ENCODE measurements at regions not wholly inside any gene's neighbourhood (a gene's known extent, or its start where the extent isn't known, plus 50 kb on each side); places are given as distances from the start of the nearest gene placed in this dataset.

DNA sequence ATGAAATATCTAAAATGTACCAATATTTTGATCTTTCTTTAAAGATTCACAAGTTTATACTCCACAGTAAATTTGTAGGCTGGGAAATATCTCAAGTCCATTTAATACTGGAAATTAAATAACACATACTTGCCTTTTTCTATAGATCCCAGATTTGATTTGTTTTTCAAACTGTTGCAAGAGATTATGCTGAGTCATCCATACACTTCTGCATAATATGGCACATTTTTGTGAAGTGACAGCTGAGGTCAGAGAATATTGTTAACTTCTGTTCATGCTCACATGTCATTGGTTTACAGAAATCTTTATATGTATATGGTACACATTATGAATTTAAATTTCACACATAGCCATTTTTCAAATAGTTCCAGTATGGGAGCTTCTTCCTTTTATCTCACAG is 1066.3 kb upstream of the NUDT12 start:
- TF ChIP-seq, protein P1, sequence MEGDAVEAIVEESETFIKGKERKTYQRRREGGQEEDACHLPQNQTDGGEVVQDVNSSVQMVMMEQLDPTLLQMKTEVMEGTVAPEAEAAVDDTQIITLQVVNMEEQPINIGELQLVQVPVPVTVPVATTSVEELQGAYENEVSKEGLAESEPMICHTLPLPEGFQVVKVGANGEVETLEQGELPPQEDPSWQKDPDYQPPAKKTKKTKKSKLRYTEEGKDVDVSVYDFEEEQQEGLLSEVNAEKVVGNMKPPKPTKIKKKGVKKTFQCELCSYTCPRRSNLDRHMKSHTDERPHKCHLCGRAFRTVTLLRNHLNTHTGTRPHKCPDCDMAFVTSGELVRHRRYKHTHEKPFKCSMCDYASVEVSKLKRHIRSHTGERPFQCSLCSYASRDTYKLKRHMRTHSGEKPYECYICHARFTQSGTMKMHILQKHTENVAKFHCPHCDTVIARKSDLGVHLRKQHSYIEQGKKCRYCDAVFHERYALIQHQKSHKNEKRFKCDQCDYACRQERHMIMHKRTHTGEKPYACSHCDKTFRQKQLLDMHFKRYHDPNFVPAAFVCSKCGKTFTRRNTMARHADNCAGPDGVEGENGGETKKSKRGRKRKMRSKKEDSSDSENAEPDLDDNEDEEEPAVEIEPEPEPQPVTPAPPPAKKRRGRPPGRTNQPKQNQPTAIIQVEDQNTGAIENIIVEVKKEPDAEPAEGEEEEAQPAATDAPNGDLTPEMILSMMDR (IDR thresholded peaks at IDR 0.05; ENCODE audit: insufficient read depth, low read length, severe bottlenecking), result no peak
- FAIRE-seq (no peak), DNase-seq (ENCODE audit: low read depth) (peak; percentile 7)
- no peak overlapping the region for H3K4me3 ChIP-seq (ENCODE audit: low read depth, low read length)
- no peaks in the 10 kb centered on the region for H3K27me3 ChIP-seq (ENCODE audit: control insufficient read depth, insufficient read depth, low read length)
- H3K36me3 ChIP-seq (ENCODE audit: control insufficient read depth, insufficient read depth, low read length), result no peaks in the 10 kb centered on the region

DNA sequence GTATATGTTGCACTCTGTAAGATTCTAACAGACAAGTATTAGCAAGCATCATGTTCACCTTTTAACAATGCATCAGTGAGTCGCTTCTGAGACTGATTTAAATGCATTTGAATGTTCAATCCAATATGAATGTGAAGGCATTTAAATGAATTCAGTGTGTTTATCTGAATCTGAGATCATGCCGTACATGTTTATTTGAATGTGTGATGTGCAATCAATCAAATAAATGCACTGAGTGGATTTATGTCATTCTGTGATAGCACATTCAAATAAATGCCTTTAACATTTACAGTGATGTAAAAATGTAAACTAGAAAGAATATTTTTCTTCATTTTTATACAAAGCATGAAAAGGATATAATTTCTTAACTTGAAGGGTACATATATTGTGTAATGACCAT is 1063.5 kb upstream of the NUDT12 start:
- Histone ChIP-seq H3K36me3 (ENCODE audit: control insufficient read depth, insufficient read depth, low read length) (no peaks in the 10 kb centered on the region), H3K27me3 (ENCODE audit: control insufficient read depth, insufficient read depth, low read length) (no peaks in the 10 kb centered on the region), H3K4me3 (ENCODE audit: low read depth, low read length) (no peak overlapping the region)
- TF ChIP-seq, protein P1 (IDR thresholded peaks at IDR 0.05; ENCODE audit: insufficient read depth, low read length, severe bottlenecking), result no peak
- no peak for FAIRE-seq
- no peak for DNase-seq (ENCODE audit: low read depth)

DNA sequence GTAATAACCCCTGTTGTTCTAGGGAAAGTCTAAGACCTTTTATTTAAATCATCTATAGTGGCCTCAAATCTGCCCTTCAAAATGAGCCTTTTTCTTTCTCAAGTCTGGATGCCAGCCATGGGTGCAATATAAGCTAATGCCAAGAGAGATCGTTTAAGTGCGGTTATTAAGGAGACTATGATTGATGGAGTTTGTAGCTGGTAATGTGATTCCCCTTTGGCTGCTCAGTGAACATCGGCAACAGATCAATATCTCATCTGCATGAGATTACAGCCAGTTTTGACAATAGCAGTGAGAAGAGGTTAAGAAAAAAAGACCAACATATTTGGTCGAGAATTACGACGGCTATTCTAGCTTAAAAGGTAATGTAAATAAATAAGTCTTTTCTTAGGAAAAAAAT is 1049.4 kb upstream of the NUDT12 start:
- no peak for DNase-seq (ENCODE audit: low read depth)
- TF ChIP-seq, protein P1 (IDR thresholded peaks at IDR 0.05; ENCODE audit: insufficient read depth, low read length, severe bottlenecking), result no peak
- Histone ChIP-seq H3K36me3 (ENCODE audit: control insufficient read depth, insufficient read depth, low read length) (no peaks in the 10 kb centered on the region), H3K4me3 (ENCODE audit: low read depth, low read length) (no peak overlapping the region), H3K27me3 (ENCODE audit: control insufficient read depth, insufficient read depth, low read length) (no peaks in the 10 kb centered on the region)
- FAIRE-seq, result no peak

DNA sequence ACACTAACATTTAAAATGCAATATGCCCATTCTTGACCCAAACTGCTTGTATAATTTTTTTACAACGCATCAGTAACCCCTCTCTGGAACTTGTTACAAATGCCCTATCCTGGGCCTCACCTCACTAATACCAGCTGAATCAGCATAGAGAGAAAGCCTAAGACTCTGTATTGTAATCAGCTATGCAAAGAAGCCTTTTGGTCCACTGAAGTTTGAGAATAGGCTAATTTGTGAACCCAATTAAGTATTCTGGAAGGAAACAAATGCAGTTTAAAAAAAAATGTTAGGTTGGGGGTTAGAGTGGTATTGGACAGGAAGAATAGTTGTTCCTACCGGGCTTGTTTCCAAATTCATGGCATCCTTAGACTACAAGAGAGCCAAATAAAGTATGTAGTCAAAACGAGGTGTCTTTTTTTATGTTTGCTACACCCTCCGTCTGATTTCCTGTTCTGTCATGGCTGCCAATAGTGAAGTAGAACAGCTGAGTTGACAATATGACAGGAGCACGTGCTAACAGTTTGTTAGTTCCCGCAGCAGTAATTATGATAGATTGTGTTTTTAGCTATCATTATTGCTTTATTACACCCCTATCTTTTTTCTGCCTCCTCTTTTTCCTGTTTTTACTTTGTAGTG is 1048.7 kb upstream of the NUDT12 start:
- FAIRE-seq, result no peak
- Histone ChIP-seq H3K36me3 (ENCODE audit: control insufficient read depth, insufficient read depth, low read length) (no peaks in the 10 kb centered on the region), H3K27me3 (ENCODE audit: control insufficient read depth, insufficient read depth, low read length) (no peaks in the 10 kb centered on the region), H3K4me3 (ENCODE audit: low read depth, low read length) (no peak overlapping the region)
- no peak for DNase-seq (ENCODE audit: low read depth)
- TF ChIP-seq, protein P1 (IDR thresholded peaks at IDR 0.05; ENCODE audit: insufficient read depth, low read length, severe bottlenecking), result no peak

DNA sequence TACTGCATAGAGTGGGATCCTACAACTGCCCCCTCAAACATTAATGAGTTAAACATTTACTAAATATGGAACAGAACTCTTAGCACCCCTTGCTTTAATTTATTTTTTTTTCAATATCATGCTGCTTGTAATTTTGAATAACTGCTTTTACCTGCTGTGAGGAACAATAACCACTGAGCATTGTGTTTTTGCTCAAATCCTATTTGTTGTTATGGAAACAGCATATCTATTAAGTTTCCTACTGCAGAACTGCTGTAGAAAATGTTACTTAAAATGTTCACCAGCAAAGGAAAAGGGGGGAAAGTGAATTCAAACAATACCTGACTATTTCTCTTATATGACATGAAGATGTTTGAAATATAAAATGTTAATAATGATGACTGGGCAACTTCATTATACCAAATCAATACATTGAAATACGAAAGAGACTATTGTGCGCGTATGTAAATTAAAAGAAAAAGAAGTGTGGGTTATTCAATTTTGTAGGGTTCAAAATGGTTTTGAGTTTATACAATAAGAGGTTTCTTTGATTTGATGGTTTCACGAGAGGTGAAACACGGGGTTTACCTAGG is 1043.8 kb upstream of the NUDT12 start:
- FAIRE-seq (no peak), DNase-seq (ENCODE audit: low read depth) (no peak)
- TF ChIP-seq, protein P1 (IDR thresholded peaks at IDR 0.05; ENCODE audit: insufficient read depth, low read length, severe bottlenecking), result no peak
- Histone ChIP-seq H3K36me3 (ENCODE audit: control insufficient read depth, insufficient read depth, low read length) (no peaks in the 10 kb centered on the region), H3K4me3 (ENCODE audit: low read depth, low read length) (no peak overlapping the region), H3K27me3 (ENCODE audit: control insufficient read depth, insufficient read depth, low read length) (no peaks in the 10 kb centered on the region)

DNA sequence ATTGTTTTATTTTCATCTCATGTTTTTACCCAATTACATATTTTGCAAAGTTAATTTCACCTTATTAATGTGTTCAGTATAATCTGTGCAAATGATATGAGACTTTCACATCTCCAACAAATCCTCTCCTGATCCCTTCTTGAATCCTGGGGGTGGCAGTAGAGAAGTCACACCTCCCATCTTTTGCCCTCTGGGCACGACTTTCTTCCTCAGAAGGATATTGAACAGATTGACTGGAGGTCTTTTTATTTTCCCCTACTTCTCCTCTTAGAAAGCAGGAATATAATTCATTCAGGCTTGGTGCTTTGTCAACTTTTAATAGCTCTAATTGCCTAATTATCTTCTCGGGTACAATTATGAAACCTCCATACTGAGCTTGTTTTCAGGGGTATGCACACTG is 1037.1 kb upstream of the NUDT12 start:
- H3K27me3 ChIP-seq (ENCODE audit: control insufficient read depth, insufficient read depth, low read length), result no peaks in the 10 kb centered on the region
- no peaks in the 10 kb centered on the region for H3K36me3 ChIP-seq (ENCODE audit: control insufficient read depth, insufficient read depth, low read length)
- H3K4me3 ChIP-seq (ENCODE audit: low read depth, low read length), result no peak overlapping the region
- FAIRE-seq (no peak), DNase-seq (ENCODE audit: low read depth) (no peak)
- TF ChIP-seq, protein P1 (IDR thresholded peaks at IDR 0.05; ENCODE audit: insufficient read depth, low read length, severe bottlenecking), result no peak
